ENCODE measurements at regions not wholly inside any gene's neighbourhood (a gene's known extent, or its start where the extent isn't known, plus 50 kb on each side); places are given as distances from the start of the nearest gene placed in this dataset.

DNA sequence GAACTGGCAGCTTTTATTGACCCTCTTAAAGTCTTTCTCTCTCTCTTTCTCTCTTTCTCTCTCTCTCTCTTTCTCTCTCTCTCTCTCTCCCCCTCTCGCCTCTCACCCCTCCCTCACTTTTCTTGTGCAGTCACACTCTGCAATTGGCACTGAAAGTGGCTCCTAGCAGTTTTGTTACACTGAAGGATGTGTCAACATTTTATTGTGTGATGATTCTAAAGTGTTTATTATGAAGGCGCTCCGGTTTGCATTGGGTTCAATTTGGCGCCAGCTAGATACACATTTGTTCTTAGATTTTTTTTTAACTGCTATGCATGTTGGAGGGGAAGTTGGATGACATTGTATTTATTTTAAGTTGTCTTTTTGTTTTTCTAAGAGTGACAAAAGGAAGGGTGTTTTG, 64.0 kb upstream of the CHRM3 start:
- DNase-seq (ENCODE audit: low read depth) = no peak

DNA sequence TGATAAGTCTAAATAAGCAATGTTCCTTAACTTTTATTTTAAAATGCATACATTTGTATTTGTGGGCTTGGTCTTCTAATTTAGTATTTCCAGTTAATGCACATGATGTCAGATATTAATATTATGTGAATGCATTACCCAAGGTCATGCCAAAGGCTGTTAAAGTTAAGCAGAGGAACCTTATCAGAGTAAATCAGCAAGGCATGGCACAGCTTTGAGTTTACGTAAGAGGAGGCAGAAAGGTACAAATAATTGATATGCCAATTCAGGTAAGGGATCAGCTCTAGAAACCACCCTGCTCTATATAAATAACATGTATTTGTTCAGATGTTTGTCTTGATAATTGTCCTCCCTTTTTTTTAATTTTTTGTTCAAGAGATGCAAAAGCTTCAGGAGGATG, 64.5 kb upstream of the CHRM3 start:
- no peak for DNase-seq (ENCODE audit: low read depth)

DNA sequence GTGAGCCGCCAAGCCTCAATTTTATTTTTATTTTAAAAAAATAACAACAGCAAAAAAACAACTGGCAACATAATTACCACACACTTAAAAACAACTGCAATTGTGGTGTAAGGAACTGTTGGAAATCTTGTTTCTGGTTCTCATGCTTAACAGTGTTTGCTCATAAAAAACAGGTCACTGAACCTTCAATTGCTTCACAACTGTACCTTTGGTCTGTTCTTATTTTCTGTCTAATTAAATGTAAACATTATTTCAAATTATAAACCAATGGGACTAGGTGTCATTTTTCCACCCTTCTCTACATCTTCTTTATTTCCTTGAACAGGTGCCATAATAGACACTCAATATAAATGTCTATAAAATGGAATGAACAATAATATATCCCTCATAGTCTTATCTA, 68.4 kb upstream of the CHRM3 start:
- DNase-seq (ENCODE audit: low read depth) = no peak

DNA sequence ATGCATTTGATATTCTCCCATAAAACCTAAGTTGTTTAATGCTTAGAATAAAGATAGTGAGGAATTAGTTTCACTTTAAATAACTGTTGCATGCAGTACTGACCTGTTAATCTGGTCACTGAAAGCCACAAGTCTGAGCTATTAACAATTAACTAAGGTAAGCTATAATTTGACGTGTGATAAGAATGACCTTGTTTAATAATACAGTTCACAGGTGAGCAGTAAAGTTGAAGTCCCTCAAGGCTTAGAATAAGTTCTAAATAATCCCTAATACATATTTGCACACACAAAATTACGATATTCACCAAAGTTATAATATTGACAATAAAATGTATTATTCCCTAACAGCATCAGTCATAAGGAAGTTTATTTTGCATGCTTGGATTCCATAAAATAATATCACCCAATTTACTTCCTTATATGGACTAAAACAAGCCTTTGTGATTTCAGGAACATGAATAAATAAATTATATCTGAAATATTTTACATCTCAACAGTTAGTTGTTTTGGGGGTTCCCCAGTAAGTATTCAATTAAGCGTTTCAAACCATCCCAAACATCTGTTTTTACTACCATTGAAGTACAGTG, 70.6 kb upstream of the CHRM3 start:
- no peak for DNase-seq (ENCODE audit: low read depth)

DNA sequence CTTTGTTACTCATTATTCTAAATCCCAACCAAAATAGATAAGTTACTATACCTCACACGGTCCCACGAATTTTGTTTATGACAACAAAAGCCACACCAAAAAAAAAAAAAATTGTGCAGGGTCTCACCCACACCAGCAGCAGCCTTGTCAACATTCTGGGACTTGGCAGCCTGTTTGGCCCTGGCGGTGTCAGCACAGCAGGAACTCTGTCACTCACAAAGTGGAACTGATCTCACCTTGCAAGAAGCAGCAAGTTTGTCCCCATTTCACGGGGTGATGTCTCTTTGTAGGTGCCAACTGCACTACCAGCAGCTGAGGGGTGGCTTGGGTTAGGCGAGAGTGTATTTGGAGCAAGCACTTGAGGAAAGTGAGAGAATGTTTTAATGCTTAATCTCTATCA, 75.0 kb upstream of the CHRM3 start:
- DNase-seq (ENCODE audit: low read depth) = no peak

DNA sequence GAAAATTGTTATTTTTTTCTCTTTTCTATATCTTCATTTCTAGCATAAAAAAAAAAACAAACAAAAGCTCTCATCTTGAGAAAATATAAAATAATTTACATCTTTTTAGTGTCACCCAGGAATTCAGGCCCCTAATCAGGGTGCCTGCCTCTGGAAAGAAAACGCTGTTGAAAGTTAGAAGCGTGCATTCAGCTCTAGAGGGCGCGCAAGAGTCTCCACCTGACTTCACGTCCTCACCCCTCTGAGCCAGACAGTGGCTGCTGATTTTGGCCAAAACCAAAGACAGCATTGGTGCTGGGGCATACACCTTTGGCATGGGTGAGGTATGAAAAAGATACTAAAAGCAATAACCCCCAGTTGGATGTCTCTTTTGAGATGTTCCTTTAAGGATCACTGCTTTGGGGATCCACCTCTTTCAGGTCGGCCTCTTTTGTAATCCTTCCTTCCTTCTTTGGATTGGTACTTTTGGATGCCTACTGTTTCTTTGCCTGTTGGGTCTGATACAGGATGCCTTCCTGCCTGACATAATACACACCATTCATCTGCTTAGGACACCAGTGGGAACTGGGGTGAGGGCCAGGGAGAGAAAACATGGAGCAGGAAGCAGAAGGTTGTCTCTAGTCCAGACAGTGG, 77.6 kb upstream of the CHRM3 start:
- DNase-seq (ENCODE audit: low read depth) = peak; percentile 53

DNA sequence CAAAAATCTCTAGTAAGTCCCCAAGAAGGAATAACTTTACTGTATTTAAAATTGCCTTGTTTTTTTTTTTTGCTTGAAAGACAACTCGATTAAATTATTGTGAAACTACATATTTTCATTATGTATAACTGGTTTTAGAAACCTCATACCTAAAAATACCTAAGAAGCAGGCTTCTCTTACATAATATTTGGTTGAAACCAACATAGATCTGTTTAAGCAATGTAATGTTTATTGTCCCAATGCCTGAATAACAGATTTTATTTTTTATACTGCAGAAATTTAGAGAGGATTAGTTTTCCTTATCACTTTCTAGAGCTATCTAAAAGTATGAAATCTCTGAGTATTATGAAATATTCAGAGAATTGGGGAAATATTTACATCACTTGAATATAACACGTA, 78.5 kb upstream of the CHRM3 start:
- DNase-seq (ENCODE audit: low read depth) = no peak

DNA sequence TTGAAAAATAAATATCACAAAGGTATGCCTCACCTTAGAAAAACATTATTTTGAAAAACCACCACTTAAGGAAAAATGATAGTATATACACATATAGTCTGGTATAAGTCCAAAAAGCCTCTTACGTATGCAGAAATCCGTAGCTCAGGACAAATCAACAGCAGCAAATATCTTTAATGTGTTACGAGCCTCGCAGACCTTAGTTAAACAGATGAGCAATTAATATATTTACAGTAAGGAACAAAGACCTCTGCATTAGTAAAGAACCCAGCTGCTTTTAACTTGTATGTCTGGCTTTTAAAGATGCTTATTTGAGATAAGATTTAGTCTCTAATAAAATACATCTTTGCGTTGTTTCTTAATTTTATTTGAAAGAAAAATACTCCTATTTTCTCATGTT, 79.9 kb upstream of the CHRM3 start:
- DNase-seq (ENCODE audit: low read depth) = no peak

DNA sequence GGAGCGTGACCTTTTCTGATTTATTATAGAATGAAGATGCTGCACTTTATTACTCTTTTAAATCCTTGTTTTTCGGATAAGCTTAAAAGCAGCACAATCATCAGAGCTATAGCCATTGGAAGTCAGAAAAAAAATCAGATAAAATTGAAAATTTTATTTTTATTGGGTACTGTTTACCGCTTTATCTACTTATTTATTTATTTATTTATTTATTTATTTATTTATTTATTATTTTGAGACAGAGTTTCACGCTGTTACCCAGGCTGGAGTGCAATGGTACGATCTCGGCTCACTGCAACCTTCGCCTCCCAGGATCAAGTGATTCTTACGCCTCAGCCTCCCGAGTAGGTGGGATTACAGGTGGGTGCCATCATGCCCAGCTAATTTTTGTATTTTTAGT, 83.1 kb upstream of the CHRM3 start:
- DNase-seq (ENCODE audit: low read depth) = no peak

DNA sequence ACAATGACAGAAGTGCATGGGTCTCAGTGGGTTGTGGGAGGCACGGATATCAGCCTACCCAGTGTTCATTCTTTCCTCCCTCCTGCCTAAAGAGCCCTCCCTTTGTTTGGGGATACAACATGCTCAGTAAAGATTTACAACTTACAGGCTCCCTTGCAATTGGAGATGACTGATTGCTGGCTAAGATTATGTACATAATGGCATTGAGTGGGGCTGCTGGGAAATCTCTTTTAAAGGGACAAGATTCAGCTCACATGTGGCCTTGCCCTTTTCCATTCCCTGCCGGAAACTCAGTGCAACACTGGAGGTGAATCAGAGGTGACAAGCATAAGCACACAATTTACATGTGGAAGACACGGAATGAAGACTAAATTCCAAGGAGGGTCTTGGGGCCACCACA, 83.7 kb upstream of the CHRM3 start:
- no peak for DNase-seq (ENCODE audit: low read depth)

DNA sequence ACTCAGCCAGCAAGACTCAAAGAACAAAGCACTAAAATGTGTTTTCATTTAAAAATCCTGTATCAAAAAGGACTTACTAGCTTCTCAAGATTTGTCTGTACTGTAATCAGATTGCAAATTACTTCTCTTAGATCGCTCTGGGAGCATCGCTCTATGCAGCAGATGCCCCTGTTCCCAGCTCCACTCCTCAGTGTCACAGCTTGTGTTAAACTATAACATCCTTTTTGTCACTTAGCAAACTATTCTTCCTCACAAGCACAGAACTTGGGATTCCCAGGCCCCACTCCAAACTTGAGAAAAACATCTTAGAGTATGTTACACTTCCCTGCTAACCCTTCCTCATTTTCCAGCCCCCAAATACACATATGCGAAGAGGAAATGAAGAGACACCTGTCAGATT, 85.1 kb upstream of the CHRM3 start:
- no peak for DNase-seq (ENCODE audit: low read depth)

DNA sequence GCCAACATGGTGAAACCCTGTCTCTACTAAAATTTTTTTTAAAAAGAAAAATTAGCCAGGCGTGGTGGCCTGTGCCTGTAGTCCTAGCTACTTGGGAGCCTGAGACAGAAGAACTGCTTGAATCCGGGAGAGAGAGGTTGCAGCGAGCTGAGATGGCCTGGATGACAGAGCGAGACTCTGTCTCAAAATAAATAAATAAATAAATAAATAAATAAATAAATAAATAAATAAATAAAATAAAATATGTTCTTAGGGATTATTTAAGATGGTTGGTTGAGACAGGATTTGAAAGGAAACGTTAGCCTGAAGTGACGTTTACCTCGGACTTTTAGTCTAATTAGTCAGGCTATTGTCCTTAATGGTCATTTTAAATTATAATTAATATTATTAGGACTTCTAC, 88.5 kb upstream of the CHRM3 start:
- no peak for DNase-seq (ENCODE audit: low read depth)

DNA sequence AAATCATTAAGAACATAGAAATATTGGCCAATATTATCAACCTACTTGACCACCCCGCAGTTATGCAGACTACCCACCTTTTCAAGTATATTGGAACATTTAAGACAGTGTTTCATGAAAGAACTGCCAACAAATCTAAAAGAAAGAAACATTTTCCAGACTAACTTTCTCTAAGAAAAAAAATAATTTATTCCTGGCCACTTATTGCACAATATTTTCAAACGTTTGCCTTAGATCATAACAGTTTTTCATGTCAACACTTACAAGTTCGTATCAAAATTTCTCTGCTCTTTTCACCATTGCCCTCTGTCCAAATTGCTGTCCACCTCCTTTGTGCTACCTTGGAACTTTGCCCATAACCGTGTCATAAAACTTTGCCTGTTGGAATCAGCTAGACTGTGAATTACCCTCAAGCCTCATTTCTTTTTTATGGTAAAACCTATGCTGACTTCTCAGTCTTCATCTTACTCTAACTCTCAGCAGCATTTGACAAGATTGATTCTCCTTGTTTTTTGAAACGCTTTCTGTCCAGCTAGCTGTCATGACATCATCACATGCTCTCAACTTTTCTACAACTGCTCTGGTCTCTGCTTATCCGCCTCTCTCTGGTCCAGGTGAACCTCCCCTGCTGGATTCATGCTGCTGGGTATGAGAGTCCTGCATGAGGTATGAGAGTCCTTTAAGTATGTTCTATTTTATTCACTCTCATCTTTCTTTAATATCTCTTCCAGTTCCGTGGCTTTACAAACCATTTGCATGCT, 92.8 kb upstream of the CHRM3 start:
- peak; percentile 23 for DNase-seq (ENCODE audit: low read depth)

DNA sequence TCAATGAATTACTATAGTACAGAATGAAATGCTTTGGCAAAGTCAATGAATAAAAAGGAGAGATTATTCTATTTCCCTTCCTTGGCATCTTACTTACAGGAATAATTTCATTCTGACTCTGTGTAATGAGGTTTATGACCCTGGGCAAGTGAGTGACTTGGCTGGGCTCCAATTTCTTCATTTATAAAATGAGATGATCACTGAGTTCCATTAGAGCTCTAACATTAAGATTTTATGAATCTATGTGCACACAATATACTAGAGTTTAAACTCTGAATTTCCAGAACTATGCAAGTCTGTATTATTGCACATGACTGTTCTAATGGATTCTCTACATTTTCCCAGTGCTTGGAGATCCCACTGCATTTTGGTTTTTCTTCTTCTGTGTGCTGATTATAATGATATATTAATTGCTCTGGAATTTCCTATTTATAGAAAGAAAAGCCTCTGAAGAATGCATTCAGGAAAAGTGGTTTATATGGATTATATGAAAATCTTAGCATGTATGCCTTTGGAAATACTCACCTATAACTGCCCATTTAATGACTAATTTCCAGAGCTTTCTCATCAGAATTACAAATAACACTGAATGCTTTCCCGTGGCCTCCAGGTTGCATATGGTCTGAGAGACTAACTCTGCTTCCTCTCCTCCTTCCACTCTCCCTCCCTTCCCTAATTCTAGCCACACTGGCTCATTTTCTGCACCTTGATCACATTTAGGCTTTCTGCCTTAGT, 97.4 kb upstream of the CHRM3 start:
- DNase-seq (ENCODE audit: low read depth) = peak; percentile 81

DNA sequence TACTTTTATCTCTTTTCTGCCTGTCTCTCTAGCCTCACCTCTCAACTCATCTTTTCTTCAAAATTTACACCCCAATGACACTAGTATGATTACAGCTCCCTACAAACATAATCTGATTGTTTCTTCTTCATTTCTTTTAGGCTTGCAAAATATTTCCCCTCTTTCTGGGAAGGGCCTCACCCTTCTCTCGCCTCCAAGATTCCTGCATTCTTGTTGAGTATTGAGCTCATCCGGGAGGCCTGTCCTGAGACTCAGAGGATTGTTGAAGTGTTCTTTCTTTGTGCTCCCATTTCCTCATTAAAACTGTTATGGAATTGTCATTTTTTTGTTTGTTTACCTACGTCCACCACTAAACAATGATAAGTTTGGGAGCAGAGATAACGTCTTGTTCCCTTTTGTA, 99.1 kb upstream of the CHRM3 start:
- DNase-seq (ENCODE audit: low read depth) = no peak

DNA sequence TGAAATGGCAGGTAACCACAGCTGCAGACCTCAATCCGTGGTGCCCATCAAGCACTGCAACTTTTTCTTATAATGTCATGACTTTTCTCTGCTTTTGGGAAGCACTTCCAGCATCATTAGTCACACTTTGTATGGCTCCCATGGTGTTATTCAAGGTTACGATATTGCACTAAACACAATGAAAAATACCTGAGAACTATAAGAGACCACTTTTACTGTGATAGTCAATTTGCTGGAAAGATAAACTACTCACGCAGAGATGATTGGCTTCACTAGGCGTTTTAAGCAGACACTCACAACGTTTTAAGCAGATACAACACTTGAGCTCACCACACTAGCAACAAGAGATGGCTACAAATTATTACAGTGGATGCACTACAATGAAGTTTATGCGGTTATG, 103.2 kb upstream of the CHRM3 start:
- no peak for DNase-seq (ENCODE audit: low read depth)

DNA sequence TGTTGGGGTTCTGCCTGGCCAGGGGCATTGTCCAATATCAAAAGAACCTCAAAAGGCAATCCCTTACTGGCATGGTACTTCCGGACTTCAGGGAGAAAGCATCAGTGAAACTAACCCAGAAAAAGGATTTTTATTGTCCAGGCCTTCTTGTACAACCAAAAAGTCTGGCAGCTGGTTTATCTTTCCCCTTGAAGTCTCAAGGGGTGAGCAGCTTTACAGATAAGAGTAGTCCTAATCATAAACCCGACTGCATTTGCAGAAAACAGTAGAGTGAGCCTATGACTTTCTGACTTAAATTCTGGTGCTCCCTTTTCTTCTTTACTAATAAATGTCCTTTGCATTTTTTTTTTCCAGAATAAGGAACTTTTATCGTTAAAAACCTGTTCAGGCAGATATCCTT, 104.0 kb upstream of the CHRM3 start:
- DNase-seq (ENCODE audit: low read depth) = no peak

DNA sequence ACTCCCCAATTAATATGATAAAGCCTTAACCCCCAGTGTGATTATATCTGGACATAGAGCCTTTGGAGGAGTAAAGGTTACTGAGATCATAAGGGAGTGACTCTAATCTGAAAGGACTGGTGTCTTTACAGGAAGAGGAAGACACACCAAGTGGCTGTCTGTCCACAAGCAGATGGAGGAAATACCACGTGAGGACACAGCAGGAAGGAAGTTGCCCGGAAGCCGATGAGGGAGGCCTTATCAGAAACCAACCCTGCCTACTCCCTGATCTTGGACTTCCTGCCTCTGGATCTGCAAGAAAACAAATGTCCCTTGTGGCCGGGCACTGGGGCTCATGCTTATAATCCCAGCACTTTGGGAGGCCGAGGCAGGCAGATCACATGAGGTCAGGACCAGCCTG, 110.3 kb upstream of the CHRM3 start:
- no peak for DNase-seq (ENCODE audit: low read depth)

DNA sequence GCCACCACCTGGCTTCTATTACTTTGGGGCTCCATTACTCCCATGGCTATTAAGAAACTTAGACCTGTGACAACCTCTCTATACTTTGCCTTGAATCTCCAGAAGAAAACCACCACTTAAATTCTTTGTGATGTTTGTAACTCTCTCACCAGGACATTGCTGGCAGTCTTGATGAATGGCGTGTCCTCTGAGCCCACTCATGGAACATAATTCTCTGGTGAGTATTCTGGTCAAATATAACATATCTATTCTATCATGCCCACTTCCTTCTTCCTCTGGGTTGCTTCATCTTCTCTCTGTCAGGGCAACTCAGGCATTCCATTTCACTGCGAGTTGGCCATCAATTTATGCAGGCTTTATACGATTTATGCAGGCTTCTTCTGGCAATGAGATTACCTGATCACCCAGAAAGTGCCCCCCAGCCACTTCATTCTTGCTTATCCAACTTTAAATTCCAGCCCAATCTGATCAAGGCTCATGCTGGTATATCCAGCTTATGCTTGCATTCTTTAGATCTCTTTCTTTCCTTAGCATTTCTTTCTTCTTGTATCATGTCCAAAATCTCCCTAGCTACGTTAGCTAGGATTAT, 112.0 kb upstream of the CHRM3 start:
- DNase-seq (ENCODE audit: low read depth) = peak; percentile 91

DNA sequence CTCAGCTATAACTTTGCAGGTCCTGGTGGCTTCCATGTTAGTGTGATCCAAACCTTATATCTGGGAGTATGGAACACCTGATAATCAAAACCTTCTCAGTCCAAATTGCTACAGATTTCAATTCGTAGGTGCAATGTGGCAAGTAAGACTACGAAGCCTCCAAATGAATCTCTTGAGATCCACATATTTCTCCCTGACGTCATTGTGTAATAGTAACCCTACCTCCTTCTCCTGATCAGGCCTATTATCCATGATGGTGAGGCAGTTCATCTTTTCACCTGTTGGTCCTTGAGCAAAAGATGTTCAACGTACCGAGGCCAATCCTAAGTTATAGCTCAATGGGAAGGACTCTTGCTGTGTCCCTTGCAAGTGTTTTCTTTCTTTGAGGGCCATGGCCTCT, 115.9 kb upstream of the CHRM3 start:
- no peak for DNase-seq (ENCODE audit: low read depth)

DNA sequence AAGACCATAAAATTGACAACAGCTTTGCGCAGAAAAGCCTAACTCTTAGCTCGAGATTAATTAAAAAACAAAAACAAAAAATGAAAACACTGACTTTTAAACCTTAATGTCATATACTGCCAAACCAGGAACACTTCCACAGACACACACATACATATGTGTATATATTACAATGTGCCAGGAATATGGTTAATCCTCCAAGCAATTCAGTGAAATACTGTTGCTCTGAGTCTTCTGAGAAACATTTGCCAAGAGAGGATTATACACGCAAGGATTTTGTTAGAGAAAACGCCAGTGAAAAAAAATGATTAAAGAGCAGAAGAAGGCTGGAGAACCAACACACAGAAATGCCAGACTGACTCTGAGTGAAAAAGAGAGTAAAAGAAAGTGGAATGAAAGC, 116.7 kb upstream of the CHRM3 start:
- DNase-seq (ENCODE audit: low read depth) = peak; percentile 36

DNA sequence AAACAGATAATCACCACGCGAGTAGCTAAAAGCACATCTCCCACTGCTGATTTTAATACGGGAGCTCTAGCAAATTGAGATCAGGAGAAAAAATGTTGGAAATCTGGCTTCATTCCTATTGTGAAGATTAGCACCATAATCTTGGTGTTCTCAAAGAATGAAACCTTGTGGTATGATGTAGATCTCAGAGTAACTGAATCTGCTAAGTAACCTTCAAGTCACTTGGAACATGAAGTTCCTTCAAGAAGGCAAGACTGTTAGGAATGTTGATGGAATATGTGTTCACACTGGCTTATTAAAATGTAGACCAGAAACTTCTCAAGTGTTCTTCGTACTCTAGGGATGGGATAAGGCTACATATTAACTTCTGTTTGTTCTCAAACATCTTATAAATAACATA, 117.4 kb upstream of the CHRM3 start:
- DNase-seq (ENCODE audit: low read depth) = peak; percentile 33

DNA sequence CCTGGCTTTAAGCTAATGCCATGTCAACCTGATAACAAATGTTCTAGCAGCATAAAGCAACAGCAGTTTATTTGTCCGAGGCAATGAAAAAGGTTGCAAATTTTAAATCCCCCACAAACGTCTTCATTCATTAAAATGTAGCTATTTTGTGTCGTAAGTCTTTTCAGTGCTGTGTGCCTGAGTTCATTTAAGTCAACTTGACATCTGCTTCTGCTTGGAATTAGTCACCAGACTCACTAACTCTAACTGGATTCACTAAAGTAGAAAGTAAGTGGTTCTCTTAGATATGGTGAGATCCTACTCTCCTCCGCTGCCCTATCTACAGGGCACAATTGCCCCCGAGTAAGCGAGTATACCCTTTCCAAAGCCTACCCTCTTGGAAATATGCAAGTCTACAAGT, 118.4 kb upstream of the CHRM3 start:
- DNase-seq (ENCODE audit: low read depth) = peak; percentile 57

All from ELR (cell line).